ENCODE measurements at regions not wholly inside any gene's neighbourhood (a gene's known extent, or its start where the extent isn't known, plus 50 kb on each side); places are given as distances from the start of the nearest gene placed in this dataset.

DNA sequence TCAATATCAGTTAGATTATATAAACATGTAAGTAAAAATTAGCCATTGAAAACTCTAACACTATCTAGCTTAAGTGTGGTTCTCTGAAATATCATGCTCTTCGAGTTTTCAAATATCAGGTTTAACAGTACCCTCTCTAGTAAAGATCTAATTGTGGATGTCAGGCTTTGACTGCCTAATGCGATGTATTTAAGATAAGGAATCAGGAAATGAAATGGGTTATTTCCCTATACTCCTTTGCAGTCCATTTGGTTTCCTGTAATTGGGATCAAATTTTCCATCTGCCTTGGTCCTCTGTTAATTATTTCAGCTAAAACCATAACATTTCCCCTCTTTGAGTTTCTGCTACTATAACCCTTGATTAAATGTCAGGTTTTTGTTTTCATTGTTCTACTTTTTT, 361.3 kb upstream of the MMS22L start:
- DNase-seq (no peak), ATAC-seq (no peak)
- Histone ChIP-seq H3K4me1 (no peaks in the 10 kb centered on the region), H3K27me3 (no peaks in the 10 kb centered on the region), H3K36me3 (no peaks in the 10 kb centered on the region), H3K9me3 (peaks cover 0 to 14% (median 7%) of the 10 kb centered on the region in 12 donors), H3K27ac (no peak overlapping the region), H3K4me3 (no peak overlapping the region)
- intact Hi-C loops (cut with DNase I): no loop called here
- TF ChIP-seq POLR2A (IDR thresholded peaks at IDR 0.05): no peak
- WGBS, 4 donors: 55 to 75% (median 67%) methylated on average over 2 of the region's 2 CpGs

DNA sequence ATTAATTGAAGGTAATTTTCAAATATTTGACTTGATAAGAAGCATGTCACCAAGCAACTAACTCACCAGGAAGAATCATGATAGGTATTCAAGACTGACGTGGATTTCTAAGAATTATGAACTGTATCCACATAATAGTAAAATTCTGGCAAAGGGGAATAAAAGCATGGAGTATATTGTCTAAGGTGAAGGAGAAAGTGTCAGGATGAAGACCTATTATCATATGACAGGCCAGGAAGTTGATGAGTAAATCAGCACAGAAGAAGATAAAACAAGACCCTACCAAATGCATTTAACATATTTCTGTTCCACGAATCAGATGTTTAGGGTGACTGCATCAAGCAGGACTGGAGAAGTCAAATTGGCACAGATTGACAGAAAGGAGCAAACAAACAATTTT, 362.7 kb upstream of the MMS22L start:
- no peak for ATAC-seq
- TF ChIP-seq POLR2A (IDR thresholded peaks at IDR 0.05): no peak
- TF ChIP-seq CTCF (IDR thresholded peaks at IDR 0.05): no peak
- intact Hi-C loops (cut with DNase I): no loop called here
- H3K27me3 ChIP-seq: no peaks in the 10 kb centered on the region
- H3K4me1 ChIP-seq: no peaks in the 10 kb centered on the region
- 58 to 63% (median 63%) methylated on average over 2 of the region's 2 CpGs for WGBS, 4 donors
- no peak for DNase-seq
- no peak overlapping the region for H3K4me3 ChIP-seq
- no peak overlapping the region for H3K27ac ChIP-seq
- H3K9me3 ChIP-seq: peaks cover 0 to 1% (median 0%) of the 10 kb centered on the region in 12 donors
- no peaks in the 10 kb centered on the region for H3K36me3 ChIP-seq

DNA sequence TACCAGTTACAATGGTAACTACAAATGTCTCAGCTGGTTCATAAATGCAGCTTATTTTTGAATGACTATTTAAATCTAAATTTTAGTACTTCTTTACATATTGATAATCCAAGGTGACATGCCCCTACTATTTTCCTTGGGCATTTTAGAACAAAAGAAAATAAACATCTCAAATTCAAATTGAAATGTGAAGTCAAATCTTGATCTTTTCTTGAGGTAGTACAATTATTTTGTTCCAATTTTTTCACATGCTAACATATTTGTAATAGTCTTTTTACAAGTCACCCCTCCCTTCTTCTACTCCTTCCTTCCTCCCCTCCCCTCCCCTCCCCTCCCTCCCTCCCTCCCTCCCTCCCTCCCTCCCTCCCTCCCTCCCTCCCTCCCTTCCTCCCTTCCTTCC, 370.1 kb upstream of the MMS22L start:
- intact Hi-C loops (cut with DNase I): no loop called here
- DNase-seq: no peak
- H3K9me3 ChIP-seq: peaks cover 0 to 6% (median 0%) of the 10 kb centered on the region in 12 donors

DNA sequence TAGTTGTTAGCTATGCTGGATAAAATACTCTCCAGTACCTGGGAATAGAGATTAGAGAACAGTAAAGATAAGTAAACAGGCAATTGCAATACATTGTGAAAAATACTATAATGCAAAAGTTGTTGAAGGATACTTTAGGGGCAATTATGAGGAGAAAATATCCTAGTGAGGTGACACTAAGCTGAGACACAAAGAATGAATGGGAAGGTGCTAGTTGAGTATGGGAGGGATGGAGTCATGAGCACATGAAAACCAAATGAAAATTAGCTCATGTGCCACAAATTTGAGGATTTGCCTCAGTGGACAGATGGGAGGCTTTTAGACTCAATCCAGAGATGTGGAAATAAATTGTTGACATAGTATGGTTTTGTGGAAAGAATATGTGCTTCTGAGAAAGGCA, 370.5 kb upstream of the MMS22L start:
- Histone ChIP-seq H3K27me3 (no peaks in the 10 kb centered on the region), H3K4me1 (no peaks in the 10 kb centered on the region), H3K9me3 (peaks cover 0 to 6% (median 0%) of the 10 kb centered on the region in 12 donors), H3K4me3 (no peak overlapping the region), H3K27ac (no peak overlapping the region), H3K36me3 (no peaks in the 10 kb centered on the region)
- DNase-seq (no peak), ATAC-seq (no peak)
- intact Hi-C loops (cut with DNase I): no loop called here
- no peak for TF ChIP-seq CTCF (IDR thresholded peaks at IDR 0.05)
- no peak for TF ChIP-seq POLR2A (IDR thresholded peaks at IDR 0.05)

More for the DNA sequence above, 370.1 kb upstream of the MMS22L start:
- Histone ChIP-seq H3K4me1 (no peaks in the 10 kb centered on the region), H3K36me3 (no peaks in the 10 kb centered on the region), H3K27me3 (no peaks in the 10 kb centered on the region), H3K27ac (no peak overlapping the region), H3K4me3 (no peak overlapping the region)
- TF ChIP-seq CTCF (IDR thresholded peaks at IDR 0.05) (no peak), POLR2A (IDR thresholded peaks at IDR 0.05) (no peak)
- no peak for ATAC-seq

DNA sequence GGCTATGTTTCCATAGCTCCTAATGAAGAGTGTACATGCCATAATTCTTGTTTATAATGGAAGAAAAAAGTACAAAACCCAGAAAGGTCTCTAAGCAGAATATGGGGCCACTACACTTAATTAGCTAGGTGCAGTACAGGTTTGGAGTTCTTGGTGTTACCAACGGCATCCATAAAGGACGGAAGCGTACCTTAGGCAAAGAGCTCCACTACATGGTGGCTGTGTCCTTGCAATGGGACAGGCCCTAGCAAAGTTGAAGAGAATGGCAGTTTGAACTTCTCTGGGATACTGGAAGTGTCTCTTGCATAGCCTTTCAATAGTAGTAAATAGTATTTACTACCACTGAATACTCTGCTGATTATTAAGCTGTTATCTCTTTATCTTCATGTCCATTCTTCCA, 371.7 kb upstream of the MMS22L start:
- DNase-seq (no peak), ATAC-seq (no peak)
- Histone ChIP-seq H3K4me1 (no peaks in the 10 kb centered on the region), H3K4me3 (no peak overlapping the region), H3K36me3 (no peaks in the 10 kb centered on the region), H3K27ac (no peak overlapping the region), H3K9me3 (peaks cover 0 to 6% (median 0%) of the 10 kb centered on the region in 12 donors), H3K27me3 (no peaks in the 10 kb centered on the region)
- WGBS, 4 donors: 87 to 97% (median 92%) methylated on average over 3 of the region's 3 CpGs
- intact Hi-C loops (cut with DNase I): loop anchor here in 1 of 10 donors (5.0 kb wide), 1 partner anchor 357 kb away; no protein-coding TSS in a partner anchor
- TF ChIP-seq POLR2A (IDR thresholded peaks at IDR 0.05) (no peak), CTCF (IDR thresholded peaks at IDR 0.05) (no peak)
